HepG2 (cell line): ENCODE measurements at regions not wholly inside any gene's neighbourhood (a gene's known extent, or its start where the extent isn't known, plus 50 kb on each side); places are given as distances from the start of the nearest gene placed in this dataset.
A peak's percentile ranks its signal among the peaks of the same experiment; 100 is the strongest.

Experiments
- ATAC-seq: fragments of 200-7000 bp; cut with Tn5 transposase; 3 replicates; pipeline ENCODE4 v1.9.1; 2020; ENCODE audit warnings: mild to moderate bottlenecking, moderate library complexity
- BruUV-seq: library from RNA; stranded (reverse); fragments of 400-500 nt; replicated peaks from 2 replicates; lab custom pipeline; 2021; lab: Mats Ljungman, UMichigan
- CTCF ChIA-PET: fragments of 300-600 bp; formaldehyde crosslinking; extraction: SDS; loops from one replicate; lab custom pipeline; 2021; ENCODE audit warnings: low total read pairs, inconsistent platforms, low intra/inter-chr PET ratio; lab: Yijun Ruan, JAX
- POLR2A ChIA-PET: fragments of 350-600 bp; sonication (Branson Sonifier 250); formaldehyde crosslinking; loops from one replicate; lab custom pipeline; 2020; ENCODE audit warnings: antibody characterized with exemption, inconsistent platforms; lab: Yijun Ruan, JAX
- DNase-seq: peaks from one replicate; pipeline ENCODE4 v3.0.0-alpha.2; 2015; ENCODE audit warnings: low spot score
- FAIRE-seq: peaks from 3 replicates; lab custom pipeline; 2011; peaks lifted over from hg19 to GRCh38; lab: Jason Lieb, UNC
- H2AFZ ChIP-seq: one replicate; pipeline ENCODE4 v1.6.1; 2011; ENCODE audit warnings: low read length, inconsistent platforms
- H3K27ac ChIP-seq: fragments of 300-600 bp; 3 replicates; pipeline ENCODE4 v1.8.0; 2011; ENCODE audit warnings: mixed run types, mild to moderate bottlenecking, mixed read lengths, low read length, inconsistent platforms; ENCODE audit not compliant: insufficient read depth; ENCODE audit errors: extremely low read length
- H3K27me3 ChIP-seq, 2 experiments: fragments of 200-600 bp in 1 of 2; 2 replicates in 1 of 2; 3 replicates in 1 of 2; pipeline versions ENCODE4 v1.6.0 to v1.8.0; 2011; ENCODE audit warnings: low read length in 2 of 2, mild to moderate bottlenecking in 2 of 2, moderate library complexity in 2 of 2, inconsistent platforms in 1 of 2; ENCODE audit not compliant: insufficient read depth in 2 of 2, control insufficient read depth in 1 of 2
- H3K36me3 ChIP-seq, 2 experiments: fragments of 200-600 bp in 1 of 2; replicated peaks in 1 of 2; 2 replicates in 1 of 2; 3 replicates in 1 of 2; pipeline versions ENCODE4 v1.5.1 to v1.8.0; 2011; ENCODE audit warnings: low read length in 2 of 2, inconsistent platforms in 1 of 2; ENCODE audit not compliant: insufficient read depth in 2 of 2, control insufficient read depth in 1 of 2
- H3K4me1 ChIP-seq: 2 replicates; pipeline ENCODE4 v1.5.1; 2012; ENCODE audit warnings: low read length, inconsistent platforms; ENCODE audit not compliant: insufficient read depth
- H3K4me2 ChIP-seq: 2 replicates; pipeline ENCODE4 v1.6.0; 2011; ENCODE audit warnings: low read depth, low read length, inconsistent platforms
- H3K4me3 ChIP-seq, 3 experiments: fragments of 200-600 bp in 1 of 3; sonication (generic), shearing (Covaris generic) in 1 of 3; replicated peaks in 1 of 3; 2 replicates each; pipeline ENCODE4 v1.5.1; 2011 to 2016; ENCODE audit warnings: low read length in 3 of 3, inconsistent platforms in 2 of 3, low read depth in 2 of 3, mild to moderate bottlenecking in 2 of 3, control low read depth in 1 of 3, mixed read lengths in 1 of 3; ENCODE audit not compliant: insufficient read depth in 1 of 3
- H3K79me2 ChIP-seq: one replicate; pipeline ENCODE4 v1.6.1; 2011; ENCODE audit warnings: low read length, inconsistent platforms; ENCODE audit not compliant: insufficient read depth
- H3K9ac ChIP-seq: 2 replicates; pipeline ENCODE4 v1.6.0; 2011; ENCODE audit warnings: mild to moderate bottlenecking, low read depth, low read length, inconsistent platforms; ENCODE audit not compliant: insufficient read depth
- H3K9me3 ChIP-seq: 2 replicates; pipeline ENCODE4 v1.5.1; 2012; ENCODE audit warnings: mild to moderate bottlenecking, low read length
- H4K20me1 ChIP-seq: 2 replicates; pipeline ENCODE4 v1.6.0; 2011; ENCODE audit warnings: inconsistent platforms, mild to moderate bottlenecking, low read length, moderate library complexity; ENCODE audit not compliant: insufficient read depth
- ATF7 ChIP-seq, 2 experiments: fragments of 450-650 bp in 1 of 2; sonication (generic) in 1 of 2; formaldehyde crosslinking in 1 of 2; IDR thresholded peaks; 2 replicates each; pipeline versions ENCODE4 v1.4.0 to v1.6.1; 2016 to 2020; ENCODE audit warnings: antibody characterized with exemption in 1 of 2, mild to moderate bottlenecking in 1 of 2, missing genetic modification reagents in 1 of 2
- DNMT1 ChIP-seq: sonication (generic); formaldehyde crosslinking; IDR thresholded peaks from 2 replicates; pipeline ENCODE4 v1.5.1; 2020; ENCODE audit warnings: mild to moderate bottlenecking, missing genetic modification reagents
- FOXK1 ChIP-seq: sonication (generic); formaldehyde crosslinking; IDR thresholded peaks from 2 replicates; pipeline ENCODE4 v1.4.0; 2020; ENCODE audit warnings: low read depth, missing genetic modification reagents, borderline replicate concordance
- HOXD1 ChIP-seq: sonication (generic); formaldehyde crosslinking; IDR thresholded peaks from 2 replicates; pipeline ENCODE4 v1.5.0; 2020; ENCODE audit warnings: missing genetic modification reagents
- MYNN ChIP-seq: sonication (generic); formaldehyde crosslinking; IDR thresholded peaks from 2 replicates; pipeline ENCODE4 v1.4.0; 2020; ENCODE audit warnings: mild to moderate bottlenecking, low read depth, missing genetic modification reagents
- ZMYM3 ChIP-seq: sonication (generic); formaldehyde crosslinking; IDR thresholded peaks from 2 replicates; pipeline ENCODE4 v1.5.1; 2020; ENCODE audit warnings: mild to moderate bottlenecking, missing genetic modification reagents
- ZNF564 ChIP-seq: sonication (generic); formaldehyde crosslinking; IDR thresholded peaks from 2 replicates; pipeline ENCODE4 v1.8.1; 2023; ENCODE audit warnings: mild to moderate bottlenecking, missing genetic modification reagents
- in situ Hi-C: cut with HindIII; loops from 2 replicates; pipeline ENCODE4 v1.10.0; 2017; ENCODE audit warnings: low pct_unique_long_range_greater_than_20kb; ENCODE audit not compliant: extremely low pct_ligation_motif_present
- intact Hi-C: fragments of 100-400 bp; cut with micrococcal nuclease; formaldehyde crosslinking; loops from one replicate; pipeline ENCODE4 v1.10.0; 2022; ENCODE audit not compliant: unreplicated experiment
- TF ChIP-seq, protein P1 (sequence below): sonication (generic); formaldehyde crosslinking; IDR thresholded peaks from 2 replicates; pipeline ENCODE4 v1.8.1; 2023; ENCODE audit warnings: mild to moderate bottlenecking, inconsistent platforms, moderate library complexity, missing genetic modification reagents, borderline replicate concordance
- TF ChIP-seq, protein P2 (sequence below): sonication (generic); formaldehyde crosslinking; IDR thresholded peaks from 2 replicates; pipeline ENCODE4 v1.4.0; 2020; ENCODE audit warnings: missing genetic modification reagents

DNA sequence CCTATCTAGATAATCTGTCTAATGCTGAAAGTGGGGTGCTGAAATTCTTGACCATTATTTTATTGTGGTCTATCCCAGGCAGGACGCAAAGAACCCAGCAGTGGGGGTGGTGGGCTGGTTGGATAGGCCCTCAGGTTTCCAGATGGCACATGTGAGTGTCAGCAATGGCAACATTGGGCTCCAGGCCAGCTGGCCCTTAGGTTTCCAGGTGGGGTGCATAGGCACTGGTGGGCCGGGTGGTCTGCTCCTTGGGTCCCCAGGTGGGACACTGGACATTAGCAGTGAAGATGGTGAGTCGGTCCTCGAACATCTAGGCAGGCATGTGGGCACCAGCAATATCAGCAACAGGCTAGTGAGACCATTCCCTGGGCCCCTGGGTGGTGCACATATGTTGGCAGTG, 680.3 kb upstream of the ACVR2A start (continued):
- TF ChIP-seq MYNN (CRISPR knock-in tag) (no peak), FOXK1 (CRISPR knock-in tag) (no peak), ZMYM3 (CRISPR knock-in tag) (no peak), HOXD1 (CRISPR knock-in tag) (no peak), DNMT1 (no peak)
- TF ChIP-seq, protein P1, sequence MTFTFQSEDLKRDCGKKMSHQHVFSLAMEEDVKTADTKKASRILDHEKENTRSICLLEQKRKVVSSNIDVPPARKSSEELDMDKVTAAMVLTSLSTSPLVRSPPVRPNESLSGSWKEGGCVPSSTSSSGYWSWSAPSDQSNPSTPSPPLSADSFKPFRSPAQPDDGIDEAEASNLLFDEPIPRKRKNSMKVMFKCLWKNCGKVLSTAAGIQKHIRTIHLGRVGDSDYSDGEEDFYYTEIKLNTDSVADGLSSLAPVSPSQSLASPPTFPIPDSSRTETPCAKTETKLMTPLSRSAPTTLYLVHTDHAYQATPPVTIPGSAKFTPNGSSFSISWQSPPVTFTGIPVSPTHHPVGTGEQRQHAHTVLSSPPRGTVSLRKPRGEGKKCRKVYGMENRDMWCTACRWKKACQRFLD (CRISPR knock-in tag), result no peak
- TF ChIP-seq, protein P2, sequence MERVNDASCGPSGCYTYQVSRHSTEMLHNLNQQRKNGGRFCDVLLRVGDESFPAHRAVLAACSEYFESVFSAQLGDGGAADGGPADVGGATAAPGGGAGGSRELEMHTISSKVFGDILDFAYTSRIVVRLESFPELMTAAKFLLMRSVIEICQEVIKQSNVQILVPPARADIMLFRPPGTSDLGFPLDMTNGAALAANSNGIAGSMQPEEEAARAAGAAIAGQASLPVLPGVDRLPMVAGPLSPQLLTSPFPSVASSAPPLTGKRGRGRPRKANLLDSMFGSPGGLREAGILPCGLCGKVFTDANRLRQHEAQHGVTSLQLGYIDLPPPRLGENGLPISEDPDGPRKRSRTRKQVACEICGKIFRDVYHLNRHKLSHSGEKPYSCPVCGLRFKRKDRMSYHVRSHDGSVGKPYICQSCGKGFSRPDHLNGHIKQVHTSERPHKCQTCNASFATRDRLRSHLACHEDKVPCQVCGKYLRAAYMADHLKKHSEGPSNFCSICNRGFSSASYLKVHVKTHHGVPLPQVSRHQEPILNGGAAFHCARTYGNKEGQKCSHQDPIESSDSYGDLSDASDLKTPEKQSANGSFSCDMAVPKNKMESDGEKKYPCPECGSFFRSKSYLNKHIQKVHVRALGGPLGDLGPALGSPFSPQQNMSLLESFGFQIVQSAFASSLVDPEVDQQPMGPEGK (CRISPR knock-in tag), result no peak
- TF ChIP-seq, all 625 proteins: peak for 0

DNA sequence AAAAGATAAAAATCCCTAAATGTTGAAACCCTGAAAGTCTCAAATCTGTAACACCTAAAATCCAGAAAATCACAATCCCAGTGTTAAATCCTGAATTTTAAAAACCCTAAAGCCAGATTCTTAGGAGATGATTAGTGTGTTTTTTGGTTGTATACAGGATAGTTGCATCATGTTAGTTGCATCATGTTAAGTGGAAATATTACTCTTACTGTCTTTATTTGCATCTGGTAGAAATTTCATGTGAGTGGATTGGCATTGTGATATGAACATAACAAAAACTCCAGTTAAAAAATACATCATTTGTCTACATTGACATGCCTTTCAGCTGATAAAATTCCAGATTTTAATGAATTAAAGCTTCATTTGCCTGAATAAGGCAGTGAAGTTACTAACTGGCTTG, 683.1 kb upstream of the ACVR2A start:
- in situ Hi-C loops, result no loop called here
- Histone ChIP-seq H3K4me3 (no peak overlapping the region), H3K36me3 (no peaks in the 10 kb centered on the region), H3K79me2 (no peaks in the 10 kb centered on the region), H3K9ac (no peak overlapping the region), H3K4me2 (no peak overlapping the region), H3K4me1 (no peaks in the 10 kb centered on the region), H3K9me3 (peaks cover 19% of the 10 kb centered on the region; the same call in 1 of the 2 replicates), H2AFZ (no peak overlapping the region), H3K27ac (no peak overlapping the region), H4K20me1 (no peaks in the 10 kb centered on the region), H3K27me3 (no peaks in the 10 kb centered on the region)
- DNase-seq (no peak), ATAC-seq (no peak), FAIRE-seq (no peak)
- intact Hi-C loops, result no loop called here
- TF ChIP-seq ATF7 (IDR thresholded peaks at IDR 0.05), result peak; percentile 4; the same call in 1 of the 2 replicates
- no peak for TF ChIP-seq ATF7 (CRISPR knock-in tag; IDR thresholded peaks at IDR 0.05)
- TF ChIP-seq ZNF564 (CRISPR knock-in tag), result no peak
- ChIA-PET CTCF (no interaction called here), POLR2A (no interaction called here)
- no TSS peak for BruUV-seq
